Neutrophil (primary cell): ENCODE measurements at regions not wholly inside any gene's neighbourhood (a gene's known extent, or its start where the extent isn't known, plus 50 kb on each side); places are given as distances from the start of the nearest gene placed in this dataset.

ENCODE experiments used
- H3K27ac ChIP-seq: fragments of 200-600 bp; sonication (generic); 2 replicates; pipeline ENCODE4 v1.5.1; 2016; ENCODE audit warnings: mild to moderate bottlenecking, moderate library complexity
- H3K27me3 ChIP-seq: fragments of 200-600 bp; sonication (generic); 2 replicates; pipeline ENCODE4 v1.6.0; 2016; ENCODE audit warnings: mild to moderate bottlenecking
- H3K36me3 ChIP-seq: fragments of 200-600 bp; sonication (generic); 2 replicates; pipeline ENCODE4 v1.5.1; 2017
- H3K4me1 ChIP-seq, 2 experiments: fragments of 200-600 bp in 1 of 2; sonication (generic) in 1 of 2; 1 replicate in 1 of 2; 2 replicates in 1 of 2; pipeline versions ENCODE4 v1.5.1 to v1.6.1; 2013 to 2016; ENCODE audit warnings: low read depth in 1 of 2, low read length in 1 of 2, mild to moderate bottlenecking in 1 of 2, moderate library complexity in 1 of 2; ENCODE audit not compliant: control insufficient read depth in 1 of 2, insufficient read depth in 1 of 2
- H3K4me3 ChIP-seq, 2 experiments: fragments of 200-600 bp in 1 of 2; sonication (generic) in 1 of 2; 1 replicate in 1 of 2; 2 replicates in 1 of 2; pipeline ENCODE4 v1.5.1; 2013 to 2016; ENCODE audit warnings: low read depth in 1 of 2, low read length in 1 of 2, mild to moderate bottlenecking in 1 of 2, moderate library complexity in 1 of 2
- H3K9me3 ChIP-seq: fragments of 200-600 bp; sonication (generic); 2 replicates; pipeline ENCODE4 v1.5.1; 2016
- TF ChIP-seq, protein P1 (sequence below): fragments of 200-600 bp; sonication (generic); IDR thresholded peaks from 2 replicates; pipeline ENCODE4 v1.5.1; 2016; ENCODE audit warnings: antibody characterized with exemption

DNA sequence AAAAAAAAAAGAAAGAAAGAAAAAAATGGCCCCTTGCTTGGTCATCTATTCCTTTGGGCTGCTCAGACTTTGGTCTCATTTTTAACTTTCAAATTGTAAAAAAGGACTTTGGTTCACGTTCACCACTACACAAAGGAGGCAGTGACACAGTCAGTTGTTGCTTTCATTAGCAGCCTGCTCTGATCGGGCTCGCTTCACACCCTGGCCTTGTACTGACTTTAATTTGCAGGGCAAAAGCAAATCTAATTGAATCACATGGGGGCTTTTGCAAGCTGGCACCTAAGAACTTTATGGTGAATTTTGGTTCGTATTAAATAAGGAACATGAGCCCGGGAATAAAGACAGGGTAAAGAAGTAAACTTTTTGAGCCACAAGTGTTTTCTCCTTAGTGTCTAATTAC is 103.6 kb upstream of the CDH11 start:
- no peaks in the 10 kb centered on the region for H3K27me3 ChIP-seq
- TF ChIP-seq, protein P1, sequence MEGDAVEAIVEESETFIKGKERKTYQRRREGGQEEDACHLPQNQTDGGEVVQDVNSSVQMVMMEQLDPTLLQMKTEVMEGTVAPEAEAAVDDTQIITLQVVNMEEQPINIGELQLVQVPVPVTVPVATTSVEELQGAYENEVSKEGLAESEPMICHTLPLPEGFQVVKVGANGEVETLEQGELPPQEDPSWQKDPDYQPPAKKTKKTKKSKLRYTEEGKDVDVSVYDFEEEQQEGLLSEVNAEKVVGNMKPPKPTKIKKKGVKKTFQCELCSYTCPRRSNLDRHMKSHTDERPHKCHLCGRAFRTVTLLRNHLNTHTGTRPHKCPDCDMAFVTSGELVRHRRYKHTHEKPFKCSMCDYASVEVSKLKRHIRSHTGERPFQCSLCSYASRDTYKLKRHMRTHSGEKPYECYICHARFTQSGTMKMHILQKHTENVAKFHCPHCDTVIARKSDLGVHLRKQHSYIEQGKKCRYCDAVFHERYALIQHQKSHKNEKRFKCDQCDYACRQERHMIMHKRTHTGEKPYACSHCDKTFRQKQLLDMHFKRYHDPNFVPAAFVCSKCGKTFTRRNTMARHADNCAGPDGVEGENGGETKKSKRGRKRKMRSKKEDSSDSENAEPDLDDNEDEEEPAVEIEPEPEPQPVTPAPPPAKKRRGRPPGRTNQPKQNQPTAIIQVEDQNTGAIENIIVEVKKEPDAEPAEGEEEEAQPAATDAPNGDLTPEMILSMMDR, result no peak
- H3K27ac ChIP-seq, result no peak overlapping the region
- H3K4me3 ChIP-seq, result no peak overlapping the region
- H3K9me3 ChIP-seq, result no peaks in the 10 kb centered on the region
- H3K36me3 ChIP-seq, result no peaks in the 10 kb centered on the region
- no peaks in the 10 kb centered on the region for H3K4me1 ChIP-seq

DNA sequence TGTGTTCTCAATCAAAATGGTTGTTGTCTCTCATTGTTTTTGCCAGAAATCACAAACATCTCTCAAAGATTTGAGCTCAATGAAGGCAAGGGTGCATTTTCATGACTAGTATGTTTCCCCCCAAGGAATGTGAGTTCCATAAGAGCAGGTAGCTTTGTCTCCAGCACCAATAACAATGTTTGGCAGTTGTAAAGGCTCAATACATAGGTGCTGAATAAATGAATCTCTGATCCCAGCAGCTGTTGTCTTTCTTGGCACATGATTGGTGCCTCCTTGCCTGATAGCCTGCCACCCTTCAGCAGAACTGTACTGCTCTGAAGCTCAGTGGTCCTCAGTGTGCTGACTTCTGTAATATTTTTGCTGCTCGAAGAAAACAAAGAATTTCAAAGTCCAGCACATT is 103.1 kb upstream of the CDH11 start:
- Histone ChIP-seq H3K4me3 (no peak overlapping the region), H3K4me1 (no peaks in the 10 kb centered on the region), H3K9me3 (no peaks in the 10 kb centered on the region), H3K27ac (no peak overlapping the region), H3K36me3 (no peaks in the 10 kb centered on the region), H3K27me3 (no peaks in the 10 kb centered on the region)
- TF ChIP-seq, protein P1, result no peak

DNA sequence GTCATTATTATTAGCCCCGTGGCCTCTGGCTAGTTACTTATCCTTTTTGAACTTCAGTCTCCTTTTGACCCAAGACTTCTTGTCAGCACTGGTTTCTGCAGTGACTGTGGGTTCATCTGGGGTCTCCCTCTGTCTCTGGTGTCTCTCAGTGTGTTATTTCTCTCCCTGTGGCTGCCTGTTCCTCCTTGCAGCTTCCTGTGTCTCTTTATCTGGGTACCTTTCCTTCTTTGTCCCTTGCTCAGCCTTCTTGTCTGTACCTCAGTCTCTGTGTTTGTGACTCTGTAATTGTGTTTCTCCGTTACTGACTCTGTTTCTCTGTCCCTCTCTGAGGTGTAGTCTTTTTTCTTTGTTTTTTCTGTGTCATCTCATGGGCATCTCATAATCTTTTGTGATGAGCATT is 102.6 kb upstream of the CDH11 start:
- H3K36me3 ChIP-seq, result no peaks in the 10 kb centered on the region
- H3K27me3 ChIP-seq, result no peaks in the 10 kb centered on the region
- no peak overlapping the region for H3K4me3 ChIP-seq
- no peaks in the 10 kb centered on the region for H3K4me1 ChIP-seq
- no peaks in the 10 kb centered on the region for H3K9me3 ChIP-seq
- H3K27ac ChIP-seq, result no peak overlapping the region
- TF ChIP-seq, protein P1, result no peak

DNA sequence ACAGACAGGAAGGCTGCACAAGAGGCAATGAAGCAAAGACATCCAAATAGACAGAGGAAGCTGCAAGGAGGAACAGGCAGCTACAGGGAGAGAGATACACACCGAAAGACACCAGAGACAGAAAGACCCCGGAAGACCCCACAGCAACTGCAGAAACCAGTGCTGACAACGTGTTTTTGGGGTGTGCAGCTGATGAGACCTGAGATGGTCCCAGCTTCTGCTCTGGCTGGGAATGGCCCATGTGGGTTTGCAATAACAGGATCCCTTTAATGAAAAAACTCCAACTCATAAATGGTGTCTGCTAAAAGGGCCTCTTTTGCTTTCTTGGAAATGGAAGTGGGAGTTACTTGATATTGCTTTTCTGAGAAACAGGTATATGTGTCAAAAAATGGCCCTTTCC is 101.5 kb upstream of the CDH11 start:
- H3K4me3 ChIP-seq, result no peak overlapping the region
- no peaks in the 10 kb centered on the region for H3K9me3 ChIP-seq
- H3K27me3 ChIP-seq, result no peaks in the 10 kb centered on the region
- TF ChIP-seq, protein P1, result no peak
- no peak overlapping the region for H3K27ac ChIP-seq
- no peaks in the 10 kb centered on the region for H3K36me3 ChIP-seq
- no peaks in the 10 kb centered on the region for H3K4me1 ChIP-seq

DNA sequence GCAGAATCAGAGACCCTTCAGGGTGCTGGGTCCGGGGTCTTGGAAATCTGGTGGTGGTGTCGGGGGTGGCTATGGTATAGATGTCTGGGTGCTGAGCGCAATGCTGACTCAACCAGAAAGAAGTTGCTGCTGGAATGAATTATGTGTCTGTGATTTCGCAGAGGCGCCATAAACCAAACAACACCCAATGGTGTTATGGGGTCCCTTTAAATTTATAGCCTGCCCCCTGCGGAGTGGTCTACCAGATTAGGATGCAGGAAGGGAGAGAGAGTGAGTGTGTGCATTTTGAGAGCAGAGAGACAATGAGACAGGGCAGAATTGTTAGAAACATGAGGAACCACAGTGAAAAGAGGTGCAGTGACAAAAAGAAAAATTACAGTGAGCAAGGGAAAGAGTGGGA is 100.7 kb upstream of the CDH11 start:
- no peak overlapping the region for H3K27ac ChIP-seq
- no peaks in the 10 kb centered on the region for H3K9me3 ChIP-seq
- no peaks in the 10 kb centered on the region for H3K27me3 ChIP-seq
- no peak overlapping the region for H3K4me3 ChIP-seq
- H3K4me1 ChIP-seq, result no peaks in the 10 kb centered on the region
- no peaks in the 10 kb centered on the region for H3K36me3 ChIP-seq
- TF ChIP-seq, protein P1, result no peak

DNA sequence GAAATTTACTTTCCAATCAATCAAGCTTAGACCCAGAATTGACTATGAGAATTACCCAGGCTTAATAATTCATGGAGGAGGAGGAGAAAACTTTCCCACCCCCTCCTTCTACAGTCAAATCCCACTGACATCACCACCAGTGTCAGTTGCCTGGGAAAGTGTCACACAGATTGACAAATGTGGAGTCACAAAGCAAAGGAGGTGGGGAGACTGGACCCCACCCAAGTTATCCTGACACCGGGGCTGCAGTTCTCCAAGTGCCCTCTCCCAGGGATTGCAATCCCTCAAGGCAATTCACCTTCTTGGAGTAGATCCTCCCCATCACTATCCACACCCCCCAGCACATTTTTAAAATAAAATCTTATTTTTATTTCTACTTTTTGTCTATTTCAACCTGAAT is 100.2 kb upstream of the CDH11 start:
- TF ChIP-seq, protein P1, result no peak
- H3K4me3 ChIP-seq, result no peak overlapping the region
- no peaks in the 10 kb centered on the region for H3K4me1 ChIP-seq
- H3K9me3 ChIP-seq, result no peaks in the 10 kb centered on the region
- no peaks in the 10 kb centered on the region for H3K36me3 ChIP-seq
- H3K27me3 ChIP-seq, result no peaks in the 10 kb centered on the region
- H3K27ac ChIP-seq, result no peak overlapping the region
